ENCODE measurements at regions not wholly inside any gene's neighbourhood (a gene's known extent, or its start where the extent isn't known, plus 50 kb on each side); places are given as distances from the start of the nearest gene placed in this dataset.
A peak's percentile ranks its signal among the peaks of the same experiment; 100 is the strongest.

- Histone ChIP-seq H3K27me3 (ENCODE audit: control insufficient read depth in 1 of 2, insufficient read depth in 2 of 2, low read length in 2 of 2) (no peaks in the 10 kb centered on the region), H3K36me3 (ENCODE audit: insufficient read depth, low read length) (no peaks in the 10 kb centered on the region), H3K4me3 (ENCODE audit: low read length) (no peak overlapping the region), H3K9me3 (ENCODE audit: control insufficient read depth in 1 of 2, insufficient read depth in 1 of 2, low read length in 2 of 2) (peaks cover 0 to 4% of the 10 kb centered on the region in 2 experiments), H3K4me1 (ENCODE audit: insufficient read depth, low read length) (no peaks in the 10 kb centered on the region), H3K27ac (ENCODE audit: low read depth in 1 of 2, low read length in 2 of 2) (no peak overlapping the region)
- ATAC-seq (ENCODE audit: poor library complexity) (no peak), DNase-seq (no peak)
- Mint-ChIP-seq H3K27ac (no peak overlapping the region), H3K4me3 (no peak overlapping the region), H3K27me3 (no peaks in the 10 kb centered on the region), H3K36me3 (ENCODE audit: low read depth) (no peaks in the 10 kb centered on the region), H3K9me3 (peaks cover 3% of the 10 kb centered on the region), H3K4me1 (ENCODE audit: low read depth) (no peaks in the 10 kb centered on the region)
- ChIA-PET POLR2A (no interaction called here), CTCF (no interaction called here)
- TF ChIP-seq, protein P1, sequence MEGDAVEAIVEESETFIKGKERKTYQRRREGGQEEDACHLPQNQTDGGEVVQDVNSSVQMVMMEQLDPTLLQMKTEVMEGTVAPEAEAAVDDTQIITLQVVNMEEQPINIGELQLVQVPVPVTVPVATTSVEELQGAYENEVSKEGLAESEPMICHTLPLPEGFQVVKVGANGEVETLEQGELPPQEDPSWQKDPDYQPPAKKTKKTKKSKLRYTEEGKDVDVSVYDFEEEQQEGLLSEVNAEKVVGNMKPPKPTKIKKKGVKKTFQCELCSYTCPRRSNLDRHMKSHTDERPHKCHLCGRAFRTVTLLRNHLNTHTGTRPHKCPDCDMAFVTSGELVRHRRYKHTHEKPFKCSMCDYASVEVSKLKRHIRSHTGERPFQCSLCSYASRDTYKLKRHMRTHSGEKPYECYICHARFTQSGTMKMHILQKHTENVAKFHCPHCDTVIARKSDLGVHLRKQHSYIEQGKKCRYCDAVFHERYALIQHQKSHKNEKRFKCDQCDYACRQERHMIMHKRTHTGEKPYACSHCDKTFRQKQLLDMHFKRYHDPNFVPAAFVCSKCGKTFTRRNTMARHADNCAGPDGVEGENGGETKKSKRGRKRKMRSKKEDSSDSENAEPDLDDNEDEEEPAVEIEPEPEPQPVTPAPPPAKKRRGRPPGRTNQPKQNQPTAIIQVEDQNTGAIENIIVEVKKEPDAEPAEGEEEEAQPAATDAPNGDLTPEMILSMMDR (IDR thresholded peaks at IDR 0.05), result no peak
- intact Hi-C loops (cut with DNase I, micrococcal nuclease), result no loop called here
Observed at GRCh38 chr16:51985126-51985525, 561.8 kb downstream of the TOX3 start.

DNA sequence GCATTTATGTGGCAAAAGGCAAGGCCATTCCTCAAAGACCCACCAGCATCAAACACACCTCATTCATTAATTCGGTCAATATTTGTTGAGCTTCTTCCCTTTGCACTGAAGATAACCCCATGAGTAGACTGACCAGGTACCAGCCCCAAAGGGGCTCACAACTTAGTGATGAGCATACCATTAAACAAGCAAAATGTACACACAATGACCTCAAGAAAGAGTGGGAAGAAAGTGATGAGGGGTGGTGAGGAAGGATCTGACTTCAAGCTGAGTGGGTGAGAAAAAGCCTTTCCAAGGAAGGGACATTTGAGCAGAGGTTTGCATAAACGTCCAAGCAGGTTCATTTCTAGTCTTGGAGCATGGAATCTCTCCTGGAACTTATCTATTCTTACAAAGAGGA is 562.5 kb downstream of the TOX3 start:
- no peak for ATAC-seq (ENCODE audit: poor library complexity)
- Mint-ChIP-seq H3K4me1 (ENCODE audit: low read depth) (no peaks in the 10 kb centered on the region), H3K4me3 (no peak overlapping the region), H3K27me3 (no peaks in the 10 kb centered on the region), H3K9me3 (peaks cover 3% of the 10 kb centered on the region), H3K27ac (no peak overlapping the region), H3K36me3 (ENCODE audit: low read depth) (no peaks in the 10 kb centered on the region)
- Histone ChIP-seq H3K9me3 (ENCODE audit: control insufficient read depth in 1 of 2, insufficient read depth in 1 of 2, low read length in 2 of 2) (peaks cover 0 to 4% of the 10 kb centered on the region in 2 experiments), H3K27ac (ENCODE audit: low read depth in 1 of 2, low read length in 2 of 2) (no peak overlapping the region), H3K36me3 (ENCODE audit: insufficient read depth, low read length) (no peaks in the 10 kb centered on the region), H3K4me1 (ENCODE audit: insufficient read depth, low read length) (no peaks in the 10 kb centered on the region), H3K27me3 (ENCODE audit: control insufficient read depth in 1 of 2, insufficient read depth in 2 of 2, low read length in 2 of 2) (no peaks in the 10 kb centered on the region), H3K4me3 (ENCODE audit: low read length) (no peak overlapping the region)
- DNase-seq, result no peak
- TF ChIP-seq, protein P1 (IDR thresholded peaks at IDR 0.05), result no peak
- ChIA-PET CTCF (no interaction called here), POLR2A (no interaction called here)
- intact Hi-C loops (cut with DNase I, micrococcal nuclease), result no loop called here

DNA sequence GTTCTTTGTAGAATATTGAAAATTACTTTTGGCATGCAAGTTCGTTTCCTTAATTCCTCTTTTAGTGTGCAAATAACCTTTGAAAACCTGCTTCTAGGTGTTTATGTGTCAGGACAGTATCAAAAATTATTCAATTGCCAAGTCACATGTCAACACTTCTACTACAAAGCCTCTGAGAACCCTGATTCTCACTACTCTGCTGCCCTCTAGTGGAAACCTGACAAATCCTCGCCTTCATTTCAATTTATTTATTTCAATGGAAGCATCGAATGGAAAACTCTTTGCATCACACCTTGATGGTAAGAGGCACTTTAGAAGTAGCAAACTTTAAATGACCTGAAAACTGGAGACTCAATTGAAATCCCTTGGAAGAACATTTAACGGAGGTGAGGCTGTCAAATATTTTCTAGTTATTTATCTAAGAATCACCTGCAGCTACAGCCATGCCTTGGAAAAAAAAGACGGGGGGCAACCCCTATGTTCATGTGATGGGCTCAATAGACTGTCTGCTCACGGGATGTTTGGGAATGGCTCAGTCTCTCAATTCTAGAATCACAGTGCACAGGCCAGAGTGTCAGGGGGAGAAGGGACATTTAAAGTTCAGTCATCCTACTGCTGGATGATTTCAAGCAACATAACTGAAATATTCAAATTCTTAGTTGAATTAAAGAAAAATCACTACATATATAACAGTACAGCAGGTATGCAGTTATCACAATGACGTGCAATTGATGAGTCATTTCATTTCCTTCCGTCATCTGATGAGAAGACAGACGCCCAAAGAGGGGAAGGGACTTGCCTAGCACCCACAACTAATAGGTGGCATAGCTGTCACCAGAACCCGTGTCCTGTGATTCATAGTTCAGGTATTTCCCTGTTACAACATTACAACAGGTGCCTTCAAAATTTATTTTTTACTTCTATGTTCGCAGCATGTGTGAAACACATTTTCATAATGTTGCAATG is 563.9 kb downstream of the TOX3 start:
- no peaks in the 10 kb centered on the region for H3K36me3 ChIP-seq (ENCODE audit: insufficient read depth, low read length)
- no peaks in the 10 kb centered on the region for H3K4me1 Mint-ChIP-seq (ENCODE audit: low read depth)
- ATAC-seq (ENCODE audit: poor library complexity) (no peak), DNase-seq (peak in 3 of 14 experiments; percentile 3 to 19 (median 16))
- intact Hi-C loops (cut with DNase I, micrococcal nuclease), result no loop called here
- POLR2A ChIA-PET, result no interaction called here
- no peaks in the 10 kb centered on the region for H3K4me1 ChIP-seq (ENCODE audit: insufficient read depth, low read length)
- H3K27me3 Mint-ChIP-seq, result no peaks in the 10 kb centered on the region
- H3K27ac ChIP-seq (ENCODE audit: low read depth in 1 of 2, low read length in 2 of 2), result no peak overlapping the region
- H3K4me3 Mint-ChIP-seq, result no peak overlapping the region
- no peaks in the 10 kb centered on the region for H3K36me3 Mint-ChIP-seq (ENCODE audit: low read depth)
- TF ChIP-seq, protein P1 (IDR thresholded peaks at IDR 0.05), result peak; percentile 38
- H3K27me3 ChIP-seq (ENCODE audit: control insufficient read depth in 1 of 2, insufficient read depth in 2 of 2, low read length in 2 of 2), result no peaks in the 10 kb centered on the region
- no peak overlapping the region for H3K4me3 ChIP-seq (ENCODE audit: low read length)
- H3K9me3 ChIP-seq (ENCODE audit: control insufficient read depth in 1 of 2, insufficient read depth in 1 of 2, low read length in 2 of 2), result peaks cover 0 to 4% of the 10 kb centered on the region in 2 experiments
- peaks cover 3% of the 10 kb centered on the region for H3K9me3 Mint-ChIP-seq
- H3K27ac Mint-ChIP-seq, result no peak overlapping the region
- CTCF ChIA-PET, result no interaction called here
